Activated naive CD8-positive, alpha-beta T cell treated with anti-CD3 and anti-CD28 coated beads, Interleukin-2, amount 50 U/mL, for 16 hours (primary cell): ENCODE measurements at regions not wholly inside any gene's neighbourhood (a gene's known extent, or its start where the extent isn't known, plus 50 kb on each side); places are given as distances from the start of the nearest gene placed in this dataset.
"Not testable (repeated sequence)": the region's sequence is repeated elsewhere in the genome, so short reads cannot be mapped to it uniquely, and the experiment has no call there.

Experiments used
- DNase-seq: peaks from one replicate; pipeline ENCODE4 v3.0.0-alpha.2; 2020; ENCODE audit warnings: low read depth, low spot score

- DNase-seq: no peak
Observed at GRCh38 chr7:113030489-113030888, 56.1 kb downstream of the GPR85 start.

DNA sequence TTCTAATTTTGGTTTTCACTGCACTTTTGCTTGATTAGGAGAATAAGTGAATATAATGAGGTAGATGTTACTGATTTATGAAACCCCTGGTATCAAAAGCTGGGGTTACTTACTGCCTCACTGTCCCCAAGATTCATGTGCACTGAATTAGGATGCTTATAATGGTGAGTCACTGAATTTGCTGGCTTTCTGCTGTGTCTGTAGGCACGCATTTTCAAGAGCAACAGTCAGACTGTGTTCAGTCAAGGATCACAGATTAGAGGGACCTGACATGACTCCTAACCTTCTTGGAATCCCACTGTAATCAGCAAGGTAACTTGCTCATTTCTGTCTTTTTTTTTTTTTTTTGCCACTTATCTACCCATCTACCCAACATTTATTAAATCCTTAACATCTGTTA, 59.7 kb downstream of the GPR85 start:
- DNase-seq: no peak

GRCh38 chr7:113017144-113017857, 69.3 kb downstream of the GPR85 start:
- not testable (repeated sequence) for DNase-seq

DNA sequence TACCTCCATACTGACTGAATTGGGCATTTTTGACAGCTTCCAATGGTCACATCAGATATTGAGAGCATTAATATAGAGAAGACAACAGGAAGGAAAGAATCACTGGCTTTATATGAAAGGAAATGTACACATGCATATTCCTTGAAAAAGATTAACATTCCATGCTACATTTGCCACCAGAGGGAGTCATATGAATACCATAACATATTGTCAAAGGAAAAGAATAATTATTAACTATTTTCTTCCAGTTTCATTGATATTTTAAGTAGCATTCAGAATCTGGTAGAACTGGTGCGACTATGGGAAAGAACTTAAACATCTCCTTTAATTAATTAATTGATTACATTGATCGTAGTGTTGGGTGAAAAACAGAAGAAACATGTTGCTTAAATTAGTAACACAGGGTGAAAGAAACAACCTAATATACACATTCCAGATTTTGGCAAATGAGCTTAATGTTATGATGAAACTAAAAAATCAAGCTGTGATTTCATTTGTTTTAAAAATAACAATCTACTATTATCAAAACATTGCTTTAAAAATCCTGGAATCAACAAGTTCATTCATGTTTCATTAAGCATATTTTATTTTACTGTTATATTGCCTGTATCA, 71.5 kb downstream of the GPR85 start:
- DNase-seq: no peak

GRCh38 chr7:113013761-113014449, 72.7 kb downstream of the GPR85 start:
- DNase-seq: no peak

- not testable (repeated sequence) for DNase-seq
Observed at GRCh38 chr7:113012862-113013261, 73.8 kb downstream of the GPR85 start.

DNA sequence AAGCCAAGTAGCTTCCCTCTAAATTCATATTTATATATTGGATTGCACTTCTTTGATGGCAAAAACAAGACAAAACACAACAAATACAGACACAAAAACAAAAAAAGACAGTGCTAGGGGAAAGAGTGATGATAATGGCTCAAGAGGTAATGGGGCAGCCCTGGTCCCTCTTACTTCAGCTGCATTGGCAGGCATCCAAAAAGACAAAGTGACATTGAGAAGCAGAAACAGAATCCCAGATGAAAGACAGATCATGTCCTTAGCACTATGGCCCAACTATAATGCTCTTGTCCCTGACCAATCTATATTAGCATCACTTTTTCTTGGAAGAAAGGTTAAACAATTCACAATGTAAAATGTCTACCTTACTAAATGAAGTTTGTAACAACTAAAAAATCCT, 76.2 kb downstream of the GPR85 start:
- DNase-seq: no peak

- no peak for DNase-seq
Observed at GRCh38 chr7:113008755-113009154, 77.9 kb downstream of the GPR85 start.

DNA sequence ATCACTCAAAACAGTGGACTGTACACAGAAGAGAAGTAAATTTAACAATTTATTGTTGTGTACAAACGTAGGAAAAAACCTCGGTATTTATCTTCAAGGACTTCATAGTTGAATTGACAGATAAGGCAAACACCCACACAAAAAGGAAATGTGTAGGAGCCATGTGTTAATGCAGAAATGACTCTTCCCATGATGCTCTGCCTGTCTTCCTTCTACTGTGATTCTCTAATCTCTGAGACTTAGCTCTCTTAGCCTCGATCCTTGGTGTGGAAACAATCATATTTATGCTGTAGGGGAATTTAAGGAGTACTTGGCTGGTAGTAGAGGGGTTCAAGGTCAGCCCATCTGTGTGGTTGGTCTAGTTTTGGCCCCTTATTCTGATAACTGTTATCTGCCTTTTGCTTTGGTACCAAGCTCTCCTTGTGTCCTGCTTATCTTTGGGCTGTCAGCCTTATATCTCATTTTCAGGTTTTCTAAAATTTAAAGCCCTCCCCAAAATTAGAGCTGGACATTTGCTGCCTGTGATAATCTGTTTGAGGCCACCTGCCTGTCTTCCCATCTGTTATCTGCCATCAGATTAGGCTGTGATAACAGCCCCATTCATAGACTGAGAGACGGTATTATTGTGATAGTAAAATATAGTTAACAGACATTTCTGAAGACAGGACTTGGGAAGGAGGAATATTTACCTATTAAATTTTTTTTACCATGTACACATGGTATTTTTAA, 81.7 kb downstream of the GPR85 start:
- no peak for DNase-seq

GRCh38 chr7:113000316-113001020, 86.2 kb downstream of the GPR85 start:
- no peak for DNase-seq

- DNase-seq: no peak
Observed at GRCh38 chr7:112997831-112998230, 88.8 kb downstream of the GPR85 start.

- no peak for DNase-seq
Observed at GRCh38 chr7:112996331-112996871, 90.2 kb downstream of the GPR85 start.

GRCh38 chr7:112995059-112995824, 91.4 kb downstream of the GPR85 start:
- no peak for DNase-seq

GRCh38 chr7:112994656-112995055, 92.0 kb downstream of the GPR85 start:
- DNase-seq: no peak

DNA sequence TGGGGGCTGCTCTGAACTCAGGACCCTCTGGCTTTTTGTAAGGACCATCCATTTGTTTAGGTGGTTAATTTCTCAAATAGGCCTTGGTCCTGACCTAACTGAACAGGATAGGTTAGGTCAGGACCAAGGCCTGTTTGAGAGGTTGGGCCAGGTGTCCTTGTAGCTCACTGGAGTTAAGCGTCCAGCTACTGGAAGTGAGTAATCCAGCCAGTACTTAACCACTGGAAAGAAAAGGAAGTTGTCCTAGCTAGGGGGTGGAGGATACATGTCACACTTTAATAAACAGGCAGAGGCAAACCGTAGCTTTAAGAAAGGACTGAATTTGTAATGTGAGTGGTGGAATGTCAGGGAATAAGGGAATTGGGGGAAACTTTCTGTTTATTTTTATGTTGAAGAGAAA, 96.0 kb downstream of the GPR85 start:
- no peak for DNase-seq

GRCh38 chr7:112989531-112989930, 97.1 kb downstream of the GPR85 start:
- no peak for DNase-seq

DNA sequence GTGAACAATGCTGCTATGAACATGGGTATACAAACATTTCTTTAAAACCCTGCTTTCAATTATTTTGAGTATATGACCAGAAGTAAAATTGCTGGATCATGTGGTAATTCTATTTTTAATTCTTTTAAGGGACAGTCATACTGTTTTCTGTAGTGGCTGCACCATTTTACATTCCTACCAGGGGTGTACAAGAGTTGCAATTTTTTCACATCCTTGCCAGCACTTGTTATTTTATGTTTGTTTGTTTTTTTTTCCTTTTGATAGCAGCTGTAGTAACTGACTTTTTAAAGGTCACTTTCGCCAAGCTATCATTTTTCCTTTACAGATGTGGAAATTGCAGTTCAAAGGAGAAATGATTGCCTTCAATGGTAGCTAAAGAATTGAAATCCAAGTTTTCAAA, 99.5 kb downstream of the GPR85 start:
- no peak for DNase-seq

- no peak for DNase-seq
Observed at GRCh38 chr7:112986256-112987031, 100.2 kb downstream of the GPR85 start.

DNA sequence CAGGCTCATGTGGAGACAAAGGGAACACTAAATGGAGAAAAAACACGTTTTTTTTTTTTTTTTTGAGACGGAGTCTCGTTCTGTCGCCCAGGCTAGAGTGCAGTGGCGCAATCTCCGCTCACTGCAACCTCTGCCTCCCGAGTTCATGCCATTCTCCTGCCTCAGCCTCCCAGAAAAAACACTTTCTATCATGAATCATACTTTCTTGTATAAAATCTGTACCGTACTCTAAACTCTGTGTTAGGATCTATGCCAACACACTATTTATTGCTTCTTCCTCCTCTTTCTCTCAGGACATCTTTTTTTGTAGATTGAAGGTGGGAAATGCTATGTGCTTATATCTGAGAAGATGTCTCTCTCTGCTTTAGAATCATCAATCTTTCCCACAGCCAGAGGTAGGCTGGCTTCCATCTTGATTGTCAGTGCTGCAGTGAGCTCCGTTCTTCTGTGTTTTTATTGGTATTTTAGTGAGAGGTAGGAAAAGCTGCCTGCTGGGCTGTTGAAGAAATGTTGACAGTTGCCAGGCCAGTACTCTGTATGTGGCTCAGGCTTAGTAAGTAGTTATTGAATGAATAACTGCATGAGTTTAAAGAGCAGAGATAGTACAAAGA, 101.1 kb downstream of the GPR85 start:
- DNase-seq: no peak
